GM12878 (cell line): ENCODE measurements at regions not wholly inside any gene's neighbourhood (a gene's known extent, or its start where the extent isn't known, plus 50 kb on each side); places are given as distances from the start of the nearest gene placed in this dataset.

Experiments
- ATAC-seq: fragments of 200-7000 bp; cut with Tn5 transposase; 3 replicates; pipeline ENCODE4 v1.9.1; 2020; ENCODE audit warnings: mild to moderate bottlenecking, moderate library complexity
- BruUV-seq: library from RNA; stranded (reverse); fragments of 400-500 nt; replicated peaks from 2 replicates; lab custom pipeline; 2021; lab: Mats Ljungman, UMichigan
- CTCF ChIA-PET: fragments of 300-600 bp; sonication (Branson Sonifier 250); formaldehyde crosslinking; extraction: SDS; loops from one replicate; lab custom pipeline; 2021; ENCODE audit warnings: inconsistent platforms; lab: Yijun Ruan, JAX
- POLR2A ChIA-PET: fragments of 350-600 bp; formaldehyde crosslinking; extraction: SDS; loops from one replicate; lab custom pipeline; 2021; ENCODE audit warnings: inconsistent platforms; lab: Charles Lee
- RAD21 ChIA-PET: fragments of 300-600 bp; sonication (Branson Sonifier 250); formaldehyde crosslinking; loops from one replicate; lab custom pipeline; 2023; ENCODE audit warnings: antibody characterized with exemption; ENCODE audit not compliant: unreplicated experiment; lab: Charles Lee
- SMC1A ChIA-PET: fragments of 300-600 bp; sonication (Branson Sonifier 250); formaldehyde crosslinking; loops from one replicate; lab custom pipeline; 2023; ENCODE audit not compliant: unreplicated experiment, uncharacterized antibody; lab: Charles Lee
- DNase-seq: peaks from one replicate; pipeline ENCODE4 v3.0.0-alpha.2; 2011; ENCODE audit warnings: low read depth, low spot score
- FAIRE-seq: peaks from 3 replicates; lab custom pipeline; 2011; peaks lifted over from hg19 to GRCh38; lab: Jason Lieb, UNC
- H2AFZ ChIP-seq: 2 replicates; pipeline ENCODE4 v1.6.0; 2011; ENCODE audit warnings: low read depth, low read length, control low read depth; ENCODE audit not compliant: control insufficient read depth
- H3K27ac ChIP-seq: 2 replicates; pipeline ENCODE4 v1.5.1; 2011; ENCODE audit warnings: control low read depth; ENCODE audit not compliant: control insufficient read depth, insufficient read depth
- H3K27me3 ChIP-seq, 2 experiments: replicated peaks in 1 of 2; 2 replicates each; pipeline versions ENCODE4 v1.6.0 to v1.6.1; 2011; ENCODE audit warnings: low read length in 1 of 2; ENCODE audit not compliant: control insufficient read depth in 2 of 2, insufficient read depth in 2 of 2
- H3K36me3 ChIP-seq, 2 experiments: 2 replicates each; pipeline ENCODE4 v1.5.1; 2011; ENCODE audit warnings: low read length in 1 of 2; ENCODE audit not compliant: control insufficient read depth in 2 of 2, insufficient read depth in 2 of 2
- H3K4me1 ChIP-seq: 2 replicates; pipeline ENCODE4 v1.6.1; 2011; ENCODE audit warnings: mild to moderate bottlenecking, low read length, moderate library complexity, mixed read lengths; ENCODE audit not compliant: control insufficient read depth, insufficient read depth
- H3K4me2 ChIP-seq: 2 replicates; pipeline ENCODE4 v1.6.0; 2011; ENCODE audit warnings: control low read depth; ENCODE audit not compliant: control insufficient read depth, insufficient read depth
- H3K4me3 ChIP-seq: fragments of 200-600 bp; sonication (generic); 2 replicates; pipeline ENCODE4 v1.5.1; 2016
- H3K79me2 ChIP-seq: 2 replicates; pipeline ENCODE4 v1.6.0; 2011; ENCODE audit warnings: low read length; ENCODE audit not compliant: control insufficient read depth, insufficient read depth
- H3K9ac ChIP-seq: 2 replicates; pipeline ENCODE4 v1.8.0; 2011; ENCODE audit warnings: low read length, control low read depth, mixed read lengths; ENCODE audit not compliant: control insufficient read depth, insufficient read depth
- H3K9me3 ChIP-seq: replicated peaks from 3 replicates; pipeline ENCODE4 v1.5.1; 2011; ENCODE audit warnings: mild to moderate bottlenecking, low read length; ENCODE audit not compliant: control insufficient read depth, insufficient read depth
- H4K20me1 ChIP-seq: 2 replicates; pipeline ENCODE4 v1.6.0; 2011; ENCODE audit not compliant: control insufficient read depth, insufficient read depth
- DPF2 ChIP-seq: fragments of 450-650 bp; IDR thresholded peaks from 2 replicates; pipeline ENCODE4 v1.6.1; 2017; ENCODE audit warnings: mild to moderate bottlenecking
- E4F1 ChIP-seq: fragments of 450-650 bp; IDR thresholded peaks from 2 replicates; pipeline ENCODE4 v1.6.1; 2018; ENCODE audit warnings: borderline replicate concordance, mild to moderate bottlenecking; ENCODE audit not compliant: partially characterized antibody
- IKZF2 ChIP-seq, 2 experiments: fragments of 450-650 bp; IDR thresholded peaks; 2 replicates each; pipeline ENCODE4 v1.6.1; 2017; ENCODE audit warnings: mild to moderate bottlenecking in 2 of 2, moderate library complexity in 2 of 2
- MEF2A ChIP-seq: IDR thresholded peaks from 2 replicates; pipeline ENCODE4 v1.6.1; 2011; ENCODE audit warnings: low read depth, mild to moderate bottlenecking, low read length, moderate library complexity; ENCODE audit not compliant: insufficient read depth
- NFIC ChIP-seq: IDR thresholded peaks from 2 replicates; pipeline ENCODE4 v1.6.1; 2012; ENCODE audit warnings: low read depth, mild to moderate bottlenecking, inconsistent platforms, low read length, moderate library complexity
- NFYB ChIP-seq: IDR thresholded peaks from 2 replicates; pipeline ENCODE4 v1.6.1; 2011; ENCODE audit warnings: low read depth, mild to moderate bottlenecking, low read length, improper control_type of control experiment, moderate library complexity; ENCODE audit not compliant: insufficient read depth
- PML ChIP-seq: IDR thresholded peaks from 2 replicates; pipeline ENCODE4 v1.6.1; 2012; ENCODE audit warnings: low read length, inconsistent platforms
- RAD51 ChIP-seq: fragments of 450-650 bp; IDR thresholded peaks from 2 replicates; pipeline ENCODE4 v1.6.1; 2016; ENCODE audit warnings: moderate library complexity, mild to moderate bottlenecking, inconsistent platforms
- SRF ChIP-seq, 2 experiments: IDR thresholded peaks; 2 replicates each; pipeline ENCODE4 v1.6.1; 2011; ENCODE audit warnings: low read depth in 2 of 2, low read length in 2 of 2, mild to moderate bottlenecking in 1 of 2, moderate library complexity in 1 of 2
- TCF3 ChIP-seq: IDR thresholded peaks from 2 replicates; pipeline ENCODE4 v1.6.1; 2012; ENCODE audit warnings: low read depth, mild to moderate bottlenecking, low read length, borderline replicate concordance; ENCODE audit not compliant: insufficient read depth
- TCF7 ChIP-seq: IDR thresholded peaks from 2 replicates; pipeline ENCODE4 v1.6.1; 2014; ENCODE audit warnings: antibody characterized with exemption, borderline replicate concordance
- WRNIP1 ChIP-seq: IDR thresholded peaks from 2 replicates; pipeline ENCODE4 v1.6.1; 2011; ENCODE audit warnings: low read depth, low read length, improper control_type of control experiment, borderline replicate concordance
- YY1 ChIP-seq: IDR thresholded peaks from 2 replicates; pipeline ENCODE4 v1.6.1; 2011; ENCODE audit warnings: low read depth, mild to moderate bottlenecking, low read length
- ZBTB4 ChIP-seq: fragments of 450-650 bp; formaldehyde crosslinking; IDR thresholded peaks from 2 replicates; pipeline ENCODE4 v1.4.0; 2022; ENCODE audit warnings: mild to moderate bottlenecking, moderate library complexity
- WGBS: methylation state at CpG from one replicate; pipeline ENCODE4 v1.1.6; 2016; ENCODE audit warnings: low lambda C conversion rate; ENCODE audit not compliant: insufficient replicate concordance, insufficient coverage; ENCODE audit errors: missing lambda C conversion rate; 5-methylcytosine and 5-hydroxymethylcytosine counted together
- in situ Hi-C: fragments of 300-500 bp; cut with MboI; formaldehyde crosslinking; loops from 9 replicates; pipeline ENCODE4 v1.14.3; 2018; ENCODE audit warnings: mixed read lengths
- intact Hi-C: fragments of 100-400 bp; cut with micrococcal nuclease; formaldehyde crosslinking; loops from one replicate; pipeline ENCODE4 v1.14.2; 2022; ENCODE audit not compliant: unreplicated experiment
- TF ChIP-seq, protein P1 (sequence below): IDR thresholded peaks from 2 replicates; pipeline ENCODE4 v1.6.1; 2011; ENCODE audit warnings: mild to moderate bottlenecking, low read depth, low read length, moderate library complexity; ENCODE audit not compliant: insufficient replicate concordance
- TF ChIP-seq, protein P2 (sequence below), 3 experiments: IDR thresholded peaks in 2 of 3; conservative IDR thresholded peaks in 1 of 3; 2 replicates each; pipeline ENCODE4 v1.5.1; 2011; ENCODE audit warnings: low read depth in 3 of 3, low read length in 3 of 3, mild to moderate bottlenecking in 3 of 3, control low read depth in 2 of 3, moderate library complexity in 2 of 3, inconsistent platforms in 1 of 3, mixed read lengths in 1 of 3; ENCODE audit not compliant: control insufficient read depth in 2 of 3, insufficient read depth in 1 of 3; ENCODE audit errors: extremely low read depth in 1 of 3

DNA sequence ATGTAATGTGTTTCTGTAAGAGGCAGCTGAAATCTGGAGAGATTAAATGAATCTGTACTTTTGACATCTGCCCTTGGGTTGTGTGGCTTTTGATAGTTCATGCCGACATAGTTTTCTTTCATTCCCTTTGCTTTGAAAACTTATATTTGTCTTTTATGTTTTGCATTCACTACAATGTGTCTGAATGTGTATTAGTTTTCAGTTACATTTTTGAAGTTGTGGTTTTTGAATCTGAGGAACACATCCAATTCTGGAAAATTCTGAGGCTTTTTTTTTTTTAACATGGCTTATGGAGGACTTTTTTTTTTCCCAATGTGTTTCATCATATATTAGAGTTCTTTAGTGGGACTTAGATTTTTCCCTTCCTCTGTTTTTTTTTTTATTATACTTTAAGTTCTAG is 683.7 kb upstream of the SOX9 start:
- Histone ChIP-seq H3K79me2 (no peaks in the 10 kb centered on the region), H3K27me3 (no peaks in the 10 kb centered on the region), H3K4me1 (no peaks in the 10 kb centered on the region), H2AFZ (no peak overlapping the region), H4K20me1 (no peaks in the 10 kb centered on the region), H3K4me3 (no peak overlapping the region), H3K36me3 (no peaks in the 10 kb centered on the region), H3K4me2 (no peak overlapping the region), H3K9ac (no peak overlapping the region), H3K9me3 (no peaks in the 10 kb centered on the region), H3K27ac (no peak overlapping the region)
- in situ Hi-C loops = no loop called here
- ChIA-PET CTCF (no interaction called here), RAD21 (no interaction called here), POLR2A (no interaction called here), SMC1A (no interaction called here)
- FAIRE-seq (no peak), ATAC-seq (no peak), DNase-seq (no peak)
- intact Hi-C loops = no loop called here
- WGBS = 42% methylated on average over 1 of the region's 1 CpG
- BruUV-seq = no TSS peak
- no peak for TF ChIP-seq MEF2A
- no peak for TF ChIP-seq E4F1
- TF ChIP-seq, protein P1, sequence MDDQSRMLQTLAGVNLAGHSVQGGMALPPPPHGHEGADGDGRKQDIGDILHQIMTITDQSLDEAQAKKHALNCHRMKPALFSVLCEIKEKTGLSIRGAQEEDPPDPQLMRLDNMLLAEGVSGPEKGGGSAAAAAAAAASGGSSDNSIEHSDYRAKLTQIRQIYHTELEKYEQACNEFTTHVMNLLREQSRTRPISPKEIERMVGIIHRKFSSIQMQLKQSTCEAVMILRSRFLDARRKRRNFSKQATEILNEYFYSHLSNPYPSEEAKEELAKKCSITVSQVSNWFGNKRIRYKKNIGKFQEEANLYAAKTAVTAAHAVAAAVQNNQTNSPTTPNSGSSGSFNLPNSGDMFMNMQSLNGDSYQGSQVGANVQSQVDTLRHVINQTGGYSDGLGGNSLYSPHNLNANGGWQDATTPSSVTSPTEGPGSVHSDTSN = no peak
- no peak for TF ChIP-seq YY1
- TF ChIP-seq TCF7 = no peak
- TF ChIP-seq, protein P2, sequence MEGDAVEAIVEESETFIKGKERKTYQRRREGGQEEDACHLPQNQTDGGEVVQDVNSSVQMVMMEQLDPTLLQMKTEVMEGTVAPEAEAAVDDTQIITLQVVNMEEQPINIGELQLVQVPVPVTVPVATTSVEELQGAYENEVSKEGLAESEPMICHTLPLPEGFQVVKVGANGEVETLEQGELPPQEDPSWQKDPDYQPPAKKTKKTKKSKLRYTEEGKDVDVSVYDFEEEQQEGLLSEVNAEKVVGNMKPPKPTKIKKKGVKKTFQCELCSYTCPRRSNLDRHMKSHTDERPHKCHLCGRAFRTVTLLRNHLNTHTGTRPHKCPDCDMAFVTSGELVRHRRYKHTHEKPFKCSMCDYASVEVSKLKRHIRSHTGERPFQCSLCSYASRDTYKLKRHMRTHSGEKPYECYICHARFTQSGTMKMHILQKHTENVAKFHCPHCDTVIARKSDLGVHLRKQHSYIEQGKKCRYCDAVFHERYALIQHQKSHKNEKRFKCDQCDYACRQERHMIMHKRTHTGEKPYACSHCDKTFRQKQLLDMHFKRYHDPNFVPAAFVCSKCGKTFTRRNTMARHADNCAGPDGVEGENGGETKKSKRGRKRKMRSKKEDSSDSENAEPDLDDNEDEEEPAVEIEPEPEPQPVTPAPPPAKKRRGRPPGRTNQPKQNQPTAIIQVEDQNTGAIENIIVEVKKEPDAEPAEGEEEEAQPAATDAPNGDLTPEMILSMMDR (IDR thresholded peaks at IDR 0.05 in 2 of 3, conservative IDR thresholded peaks at IDR 0.05 in 1 of 3; ENCODE audit: control insufficient read depth in 2 of 3, extremely low read depth in 1 of 3, insufficient read depth in 1 of 3, low read depth in 3 of 3, low read length in 3 of 3) = no peak
- TF ChIP-seq WRNIP1 = no peak
- no peak for TF ChIP-seq DPF2
- TF ChIP-seq TCF3 = no peak
- TF ChIP-seq IKZF2 (IDR thresholded peaks at IDR 0.05) = no peak
- no peak for TF ChIP-seq SRF (IDR thresholded peaks at IDR 0.05; ENCODE audit: low read depth in 2 of 2, low read length in 2 of 2)
- TF ChIP-seq NFYB = no peak
- no peak for TF ChIP-seq RAD51
- TF ChIP-seq PML = no peak
- no peak for TF ChIP-seq NFIC
- no peak for TF ChIP-seq ZBTB4
